ENCODE measurements at regions not wholly inside any gene's neighbourhood (a gene's known extent, or its start where the extent isn't known, plus 50 kb on each side); places are given as distances from the start of the nearest gene placed in this dataset.
A peak's percentile ranks its signal among the peaks of the same experiment; 100 is the strongest.

GRCh38 chr6:40804905-40805304, 217.7 kb upstream of the LRFN2 start:
- H3K9ac ChIP-seq (ENCODE audit: insufficient read depth in 1 of 2, low read depth in 2 of 2, low read length in 2 of 2) = no peak overlapping the region
- no peaks in the 10 kb centered on the region for H3K36me3 ChIP-seq (ENCODE audit: control insufficient read depth, insufficient read depth, low read length)
- H4K20me1 ChIP-seq (replicated peaks; ENCODE audit: control insufficient read depth, insufficient read depth, low read length) = peaks cover 13% of the 10 kb centered on the region; the same call in 1 of the 2 replicates
- ChIA-PET CTCF (ENCODE audit: low intra/inter-chr PET ratio) (no interaction called here), POLR2A (interaction anchor here (0.9 kb wide), 1 partner anchor 15 kb away, joined by 4 read pairs; no protein-coding TSS in a partner anchor)
- no peak overlapping the region for H3K4me2 ChIP-seq (ENCODE audit: insufficient read depth, low read length)
- TF ChIP-seq CEBPB (tag; IDR thresholded peaks at IDR 0.05) (no peak), RAD21 (CRISPR knock-in tag; conservative IDR thresholded peaks at IDR 0.05 in 1 of 2, IDR thresholded peaks at IDR 0.05 in 1 of 2) (peak in 1 of 2 experiments; percentile 31; a peak in 2 of 4 replicates), ZNF143 (CRISPR knock-in tag; IDR thresholded peaks at IDR 0.05) (no peak), RBM25 (IDR thresholded peaks at IDR 0.05; ENCODE audit: low read depth, low read length, severe bottlenecking) (peak; percentile 94), ATF4 (CRISPR knock-in tag; IDR thresholded peaks at IDR 0.05) (no peak), PTBP1 (IDR thresholded peaks at IDR 0.05; ENCODE audit: low read depth, low read length) (0 out of 2 replicates have a peak, but pooled peaks have one; percentile 61), KDM1A (IDR thresholded peaks at IDR 0.05) (peak; percentile 28 to 56; a peak in 2 of 4 replicates), ESRRB (CRISPR knock-in tag; IDR thresholded peaks at IDR 0.05; ENCODE audit: borderline replicate concordance) (no peak), ZNF124 (CRISPR knock-in tag; IDR thresholded peaks at IDR 0.05) (no peak), CBX5 (IDR thresholded peaks at IDR 0.05; ENCODE audit: borderline replicate concordance, low read depth) (no peak), ZFP36 (IDR thresholded peaks at IDR 0.05; ENCODE audit: low read depth, low read length, partially characterized antibody) (peak; percentile 88), CTCF (IDR thresholded peaks at IDR 0.05 in 2 of 3, conservative IDR thresholded peaks at IDR 0.05 in 1 of 3; ENCODE audit: insufficient read depth in 2 of 3, low read depth in 1 of 3, low read length in 3 of 3) (peak in 2 of 3 experiments; percentile 23 to 30; a peak in 1 of 6 replicates), NRF1 (conservative IDR thresholded peaks at IDR 0.05 in 1 of 2, IDR thresholded peaks at IDR 0.05 in 1 of 2) (no peak), BCOR (IDR thresholded peaks at IDR 0.05) (peak; percentile 63; the same call in 1 of the 2 replicates)
- H2AFZ ChIP-seq (ENCODE audit: low read depth, low read length) = no peak overlapping the region
- H3K79me2 ChIP-seq (ENCODE audit: control insufficient read depth, insufficient read depth, low read length) = no peaks in the 10 kb centered on the region
- no peaks in the 10 kb centered on the region for H3K9me1 ChIP-seq (ENCODE audit: control insufficient read depth, insufficient read depth, low read length)
- intact Hi-C loops (cut with micrococcal nuclease) = no loop called here
- no peaks in the 10 kb centered on the region for H3K4me1 ChIP-seq (replicated peaks in 1 of 2; ENCODE audit: control insufficient read depth in 2 of 2, insufficient read depth in 2 of 2, low read length in 2 of 2)
- no peaks in the 10 kb centered on the region for H3K9me3 ChIP-seq (replicated peaks; ENCODE audit: control insufficient read depth, insufficient read depth, low read depth, low read length)
- WGBS (ENCODE audit: insufficient coverage, low coverage, missing lambda C conversion rate) = 0% methylated on average over 4 of the region's 4 CpGs
- DNase-seq (ENCODE audit: extremely low read depth in 1 of 4, low spot score in 3 of 4) (no peak), FAIRE-seq (no peak), ATAC-seq (no peak)
- no peak overlapping the region for H3K4me3 ChIP-seq
- no TSS peak for BruUV-seq (replicated peaks)
- H3K27me3 ChIP-seq (ENCODE audit: control insufficient read depth in 2 of 2, insufficient read depth in 2 of 2, low read length in 2 of 2) = peaks cover 0 to 17% of the 10 kb centered on the region in 2 experiments; a peak in 2 of 5 replicates
- in situ Hi-C loops (cut with MboI) = no loop called here
- no peak overlapping the region for H3K27ac ChIP-seq (ENCODE audit: extremely low read depth, low read depth, low read length)
